Activated naive CD4-positive, alpha-beta T cell treated with anti-CD3 and anti-CD28 coated beads, Interleukin-2, amount 50 U/mL, for 72 hours (primary cell): ENCODE measurements at regions not wholly inside any gene's neighbourhood (a gene's known extent, or its start where the extent isn't known, plus 50 kb on each side); places are given as distances from the start of the nearest gene placed in this dataset.
"Not testable (repeated sequence)": the region's sequence is repeated elsewhere in the genome, so short reads cannot be mapped to it uniquely, and the experiment has no call there.

Experiments
- ATAC-seq, 2 donors: fragments of 150-1000 bp; cut with Tn5 transposase; 2 replicates each; pipeline ENCODE4 v1.10.0; 2021; ENCODE audit warnings: mild to moderate bottlenecking in 2 of 2, moderate library complexity in 2 of 2
- DNase-seq, 2 donors: peaks; one replicate each; pipeline ENCODE4 v3.0.0; 2021 to 2022; ENCODE audit warnings: low spot score in 2 of 2
- H3K27ac Mint-ChIP-seq, 2 donors: one replicate each; pipeline ENCODE4 v1.8.0; 2022; ENCODE audit warnings: mild to moderate bottlenecking in 2 of 2, mixed read lengths in 2 of 2
- H3K36me3 Mint-ChIP-seq, 2 donors: one replicate each; pipeline ENCODE4 v1.8.0; 2022; ENCODE audit warnings: mixed read lengths in 2 of 2
- H3K9me3 Mint-ChIP-seq, 2 donors: one replicate each; pipeline ENCODE4 v1.8.0; 2022; ENCODE audit warnings: mixed read lengths in 2 of 2

DNA sequence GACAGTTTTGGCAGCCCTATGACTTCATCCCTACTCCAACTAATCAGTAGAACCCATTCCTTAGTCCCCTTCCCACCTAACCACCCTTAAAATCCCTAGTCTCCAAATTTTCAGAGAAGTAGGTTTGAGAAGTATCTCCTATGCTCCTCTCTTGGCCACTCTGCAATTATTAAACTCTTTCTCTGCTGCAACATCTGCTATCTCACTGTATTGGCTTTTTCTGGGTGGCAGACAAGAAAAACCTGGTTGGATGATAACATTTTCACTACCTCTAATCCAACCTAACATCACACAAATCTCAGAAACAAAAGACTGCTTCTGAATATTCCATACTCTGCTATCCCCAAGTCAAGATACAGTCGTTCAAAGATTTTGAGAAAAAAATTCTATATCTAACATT is 542.4 kb upstream of the SOX9 start:
- no peak for ATAC-seq
- peaks cover 16 to 24% of the 10 kb centered on the region in 2 donors for H3K9me3 Mint-ChIP-seq
- H3K27ac Mint-ChIP-seq: no peak overlapping the region
- H3K36me3 Mint-ChIP-seq: peaks cover 0 to 4% of the 10 kb centered on the region in 2 donors
- no peak for DNase-seq

DNA sequence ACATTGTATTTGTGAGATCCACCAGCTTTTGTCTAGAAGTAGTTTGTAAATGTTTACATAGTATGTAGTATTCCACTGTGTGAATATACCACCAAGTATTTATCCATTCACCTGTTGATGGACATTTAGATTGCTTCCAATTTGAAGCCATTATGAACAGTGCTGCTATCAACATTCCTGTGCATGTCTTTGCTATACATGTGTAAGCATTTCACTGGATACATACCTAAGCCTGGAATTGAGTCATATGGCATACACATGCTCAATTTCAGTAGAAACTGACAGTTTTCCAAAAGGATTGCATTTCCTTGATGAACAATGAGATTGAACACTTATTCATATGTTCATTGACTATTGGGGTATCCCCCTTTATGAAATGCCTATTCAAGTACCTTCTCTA is 540.6 kb upstream of the SOX9 start:
- DNase-seq (no peak), ATAC-seq (no peak)
- Mint-ChIP-seq H3K36me3 (peaks cover 0 to 4% of the 10 kb centered on the region in 2 donors), H3K9me3 (peaks cover 12 to 17% of the 10 kb centered on the region in 2 donors), H3K27ac (no peak overlapping the region)

DNA sequence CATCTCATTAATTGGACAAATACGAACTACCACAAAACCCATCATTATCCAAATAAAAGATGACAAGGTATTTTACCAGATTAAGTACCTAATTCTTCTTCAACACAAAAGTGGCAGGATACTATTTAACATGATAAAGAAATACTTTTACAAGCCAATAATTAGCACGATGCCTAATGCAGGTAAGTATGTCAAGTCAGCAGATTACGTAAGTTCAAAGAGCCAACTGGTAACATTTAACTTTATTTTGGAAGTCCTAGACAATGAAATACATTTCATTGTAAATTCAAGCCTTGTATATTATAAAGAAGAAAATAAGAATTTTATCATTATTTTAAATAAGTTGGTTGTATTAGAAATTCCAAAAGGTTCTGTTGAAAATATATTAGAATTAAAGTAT is 535.3 kb upstream of the SOX9 start:
- Mint-ChIP-seq H3K36me3 (peaks cover 0 to 4% of the 10 kb centered on the region in 2 donors), H3K27ac (no peak overlapping the region), H3K9me3 (peaks cover 0 to 9% of the 10 kb centered on the region in 2 donors)
- DNase-seq: no peak
- ATAC-seq: no peak

DNA sequence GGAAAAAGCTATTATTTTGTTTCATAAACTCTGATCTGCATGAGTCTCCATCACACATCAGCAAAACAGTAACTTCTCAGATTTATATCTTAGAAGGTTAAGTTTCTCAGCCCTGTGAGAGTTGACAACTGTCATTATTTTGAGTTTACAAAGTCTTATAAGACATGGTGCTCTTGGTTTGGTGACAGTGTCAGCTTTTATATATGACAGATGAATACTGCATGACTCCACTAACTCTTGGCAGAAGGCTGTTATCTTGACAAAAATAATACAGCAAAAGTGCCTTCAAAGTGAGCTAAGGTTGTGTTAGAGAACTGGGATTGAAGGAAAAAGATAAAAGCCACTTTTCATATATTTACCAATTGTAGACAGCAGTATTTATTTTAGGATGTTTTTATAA is 528.4 kb upstream of the SOX9 start:
- ATAC-seq (no peak), DNase-seq (no peak)
- peaks cover 0 to 8% of the 10 kb centered on the region in 2 donors for H3K9me3 Mint-ChIP-seq
- H3K27ac Mint-ChIP-seq: no peak overlapping the region
- H3K36me3 Mint-ChIP-seq: no peaks in the 10 kb centered on the region

DNA sequence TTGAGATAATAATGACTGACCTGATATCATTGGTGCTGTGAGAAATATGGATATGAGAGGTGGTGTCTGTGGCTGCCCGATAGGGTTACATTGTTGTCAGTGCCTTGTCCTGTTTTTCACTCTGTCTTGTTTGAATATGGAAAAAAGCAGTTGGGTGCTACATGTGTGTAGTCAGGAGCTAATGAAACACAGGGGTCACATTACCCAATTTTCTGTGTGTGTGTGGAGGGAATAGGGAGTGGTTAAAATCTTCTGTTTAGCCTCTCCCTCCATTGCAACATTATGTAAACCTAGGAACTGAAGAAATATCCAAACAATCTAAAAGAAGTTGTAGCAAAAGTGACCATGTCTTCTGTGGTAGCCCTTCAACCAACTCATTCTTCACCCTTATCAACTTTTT is 527.7 kb upstream of the SOX9 start:
- Mint-ChIP-seq H3K27ac (no peak overlapping the region), H3K36me3 (no peaks in the 10 kb centered on the region), H3K9me3 (peaks cover 0 to 8% of the 10 kb centered on the region in 2 donors)
- DNase-seq (no peak), ATAC-seq (no peak)

DNA sequence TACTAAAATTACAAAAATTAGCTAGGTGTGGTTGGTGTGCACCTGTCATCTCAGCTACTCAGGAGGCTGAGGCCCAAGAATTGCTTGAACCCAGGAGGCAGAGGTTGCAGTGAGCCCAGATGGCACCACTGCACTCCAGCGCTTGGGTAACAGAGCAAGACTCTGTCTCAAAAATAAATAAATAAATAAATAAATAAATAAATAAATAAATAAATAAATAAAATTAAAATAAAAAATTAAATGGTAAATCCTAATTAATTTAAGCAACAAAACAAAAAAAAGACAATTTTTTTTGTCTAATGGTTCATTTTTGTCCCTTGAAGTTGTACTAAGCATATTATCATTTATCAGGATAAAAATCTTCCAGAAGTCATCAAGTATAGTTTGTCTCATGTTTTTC is 521.2 kb upstream of the SOX9 start:
- not testable (repeated sequence) for H3K36me3 Mint-ChIP-seq, ATAC-seq, H3K9me3 Mint-ChIP-seq, DNase-seq, H3K27ac Mint-ChIP-seq

DNA sequence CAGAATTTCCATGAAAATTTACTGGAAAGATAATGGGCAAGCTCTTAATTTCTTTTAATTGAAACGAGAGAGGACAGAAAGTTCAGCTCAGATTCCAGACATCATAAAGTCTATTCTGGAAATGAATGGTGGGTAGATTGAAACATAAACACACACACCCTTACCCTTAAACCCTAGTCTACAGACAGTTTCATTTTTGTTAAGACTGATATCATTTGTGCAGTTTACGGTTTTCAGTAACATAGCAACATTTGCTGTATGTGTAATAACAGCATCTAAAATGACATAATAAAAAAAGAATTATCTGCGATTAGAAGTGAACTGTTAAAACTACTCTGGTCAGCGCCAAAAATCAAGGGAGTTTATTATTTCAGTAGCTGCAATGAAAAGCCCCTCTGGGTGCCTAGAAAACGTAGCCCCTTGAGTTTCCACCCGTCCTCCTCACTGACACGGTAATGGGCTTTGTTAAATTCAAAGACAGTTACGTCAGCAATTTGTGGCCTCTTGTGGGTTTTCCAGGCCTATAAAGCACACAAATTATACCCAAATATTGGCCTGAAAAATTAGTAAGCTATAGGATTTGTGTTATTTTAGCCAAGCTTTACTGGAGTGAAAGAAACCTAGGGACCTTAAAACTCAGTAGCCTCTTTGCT is 520.6 kb upstream of the SOX9 start:
- Mint-ChIP-seq H3K27ac (no peak overlapping the region), H3K36me3 (no peaks in the 10 kb centered on the region), H3K9me3 (peaks cover 6 to 7% of the 10 kb centered on the region in 2 donors)
- DNase-seq (no peak), ATAC-seq (no peak)

DNA sequence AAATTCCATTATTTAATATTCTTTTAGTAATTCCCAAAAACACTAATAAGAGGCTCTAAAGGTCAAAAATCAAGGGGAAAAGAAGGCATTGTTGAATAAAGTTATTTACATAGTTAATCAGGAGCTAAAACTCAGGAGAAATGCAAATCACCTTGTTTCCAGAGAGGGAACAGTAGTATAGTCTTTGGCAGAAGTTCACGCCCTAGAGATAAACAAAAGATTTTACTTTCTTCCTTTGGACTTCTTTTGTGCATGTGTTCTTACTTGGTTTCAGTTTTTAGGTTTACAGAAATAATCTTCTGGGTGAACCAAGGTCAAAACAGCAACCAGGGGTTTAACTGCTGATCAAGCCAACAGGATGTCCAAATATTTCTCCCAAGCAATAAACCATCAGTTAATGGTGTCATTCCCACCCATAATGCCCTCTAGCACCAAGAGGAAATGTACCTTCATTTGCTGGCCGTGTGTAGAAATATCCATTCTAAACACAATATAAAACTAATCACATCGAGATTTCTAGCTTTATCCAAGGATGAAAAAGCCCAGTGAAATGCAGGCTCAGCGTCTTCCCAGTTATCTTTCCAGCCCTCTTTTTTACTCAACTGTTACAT is 518.8 kb upstream of the SOX9 start:
- Mint-ChIP-seq H3K36me3 (no peaks in the 10 kb centered on the region), H3K9me3 (peaks cover 6 to 9% of the 10 kb centered on the region in 2 donors), H3K27ac (no peak overlapping the region)
- ATAC-seq: no peak
- DNase-seq: no peak

DNA sequence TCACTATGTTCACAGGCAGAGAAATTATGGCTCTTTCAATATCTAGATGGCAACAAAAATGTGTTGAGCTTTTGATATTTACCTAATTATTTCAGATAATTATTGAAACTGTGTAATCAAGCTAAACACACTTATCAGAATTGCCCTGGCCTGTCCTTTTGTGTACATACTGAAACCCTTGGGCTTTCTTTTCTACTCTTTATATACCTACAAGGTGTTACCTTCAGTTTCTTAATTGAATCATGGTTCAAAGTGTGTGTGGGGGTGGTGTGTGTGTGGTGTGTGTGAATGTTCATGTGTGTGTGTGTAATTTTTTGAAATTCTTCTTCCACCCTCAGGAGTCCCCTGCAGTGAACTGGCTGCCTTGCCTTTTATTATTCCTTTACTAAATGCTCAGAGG is 506.8 kb upstream of the SOX9 start:
- no peak overlapping the region for H3K27ac Mint-ChIP-seq
- DNase-seq (no peak), ATAC-seq (no peak)
- H3K36me3 Mint-ChIP-seq: peaks cover 0 to 20% of the 10 kb centered on the region in 2 donors
- peaks cover 22 to 34% of the 10 kb centered on the region in 2 donors for H3K9me3 Mint-ChIP-seq

DNA sequence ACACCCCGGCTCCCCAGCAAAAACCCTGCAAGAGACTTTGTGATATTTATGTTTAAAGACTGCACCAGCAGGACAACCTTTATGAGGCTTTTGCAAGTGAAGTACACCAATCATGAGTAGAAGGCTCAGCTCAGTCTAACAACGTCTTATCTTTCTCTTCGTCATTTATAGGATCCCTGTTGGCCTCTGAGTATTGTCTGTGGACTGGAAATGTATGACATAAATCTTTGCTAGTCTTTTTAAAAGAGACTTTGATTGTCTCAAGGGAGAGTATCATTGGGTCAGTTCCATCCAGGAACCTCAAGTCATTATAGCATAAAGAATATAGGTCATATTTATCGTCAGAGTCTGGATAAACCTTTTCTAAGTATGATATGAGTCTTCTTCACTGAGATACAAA is 505.0 kb upstream of the SOX9 start:
- peaks cover 0 to 26% of the 10 kb centered on the region in 2 donors for H3K36me3 Mint-ChIP-seq
- DNase-seq (no peak), ATAC-seq (no peak)
- H3K9me3 Mint-ChIP-seq: peaks cover 29 to 42% of the 10 kb centered on the region in 2 donors
- no peak overlapping the region for H3K27ac Mint-ChIP-seq

DNA sequence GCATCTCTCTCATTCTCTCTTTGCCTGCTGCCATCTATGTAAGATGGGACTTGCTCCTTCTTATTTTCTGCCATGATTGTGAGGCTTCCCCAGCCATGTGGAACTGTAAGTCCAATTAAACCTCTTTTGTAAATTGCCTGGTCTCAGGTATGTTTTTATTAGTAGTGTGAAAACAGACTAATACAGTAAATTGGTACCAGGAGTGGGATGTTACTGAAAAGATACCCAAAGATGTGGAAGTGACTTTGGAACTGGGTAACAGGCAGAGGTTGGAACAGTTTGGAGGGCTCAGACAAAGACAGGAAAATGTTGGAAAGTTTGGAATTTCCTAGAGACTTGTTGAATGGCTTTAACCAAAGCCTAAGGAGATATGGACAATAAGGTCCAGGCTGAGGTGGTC is 503.1 kb upstream of the SOX9 start:
- H3K9me3 Mint-ChIP-seq: peaks cover 37 to 45% of the 10 kb centered on the region in 2 donors
- not testable (repeated sequence) for DNase-seq, ATAC-seq, H3K27ac Mint-ChIP-seq
- H3K36me3 Mint-ChIP-seq: peaks cover 0 to 26% of the 10 kb centered on the region in 2 donors

DNA sequence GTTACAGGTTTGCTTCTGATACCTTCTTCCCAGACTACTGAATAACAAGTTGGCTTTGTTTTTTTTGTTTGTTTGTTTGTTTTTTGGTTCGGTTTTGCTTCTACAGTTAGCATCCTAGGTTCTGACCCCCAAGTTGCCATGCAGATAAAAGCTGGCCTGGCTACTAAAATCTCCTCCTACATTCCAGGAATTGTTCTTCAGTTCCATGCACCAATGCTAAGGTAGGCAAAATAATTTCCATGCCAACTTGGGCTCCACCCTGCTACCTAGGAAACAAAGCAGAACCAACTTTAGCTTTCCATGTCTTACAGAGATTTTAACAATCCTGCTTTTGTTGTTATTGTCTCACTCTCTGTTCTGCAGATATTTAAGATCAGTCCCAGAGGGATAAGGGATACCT is 495.5 kb upstream of the SOX9 start:
- Mint-ChIP-seq H3K27ac (no peak overlapping the region), H3K36me3 (peaks cover 0 to 7% of the 10 kb centered on the region in 2 donors), H3K9me3 (peaks cover 17 to 20% of the 10 kb centered on the region in 2 donors)
- ATAC-seq (no peak), DNase-seq (no peak)

DNA sequence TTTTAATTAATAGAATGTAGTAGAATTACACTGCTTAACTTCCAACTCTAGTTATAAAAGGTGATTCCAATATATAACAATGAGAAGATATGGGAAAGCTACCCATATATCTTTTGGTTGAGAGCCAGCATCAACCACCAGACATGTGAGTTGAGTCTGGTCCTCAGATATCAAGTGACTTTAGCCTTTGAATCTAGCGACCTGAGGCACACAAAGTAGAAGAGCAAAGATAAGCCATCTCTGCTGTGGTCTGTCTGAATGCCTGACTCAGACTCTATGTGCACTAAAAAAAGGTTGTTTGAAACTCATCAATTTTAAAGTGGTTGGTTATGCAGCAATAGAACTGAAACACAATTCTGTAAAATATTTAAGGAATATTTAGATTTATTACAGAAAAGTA is 492.5 kb upstream of the SOX9 start:
- DNase-seq (no peak), ATAC-seq (no peak)
- H3K9me3 Mint-ChIP-seq: peaks cover 8 to 22% of the 10 kb centered on the region in 2 donors
- no peak overlapping the region for H3K27ac Mint-ChIP-seq
- H3K36me3 Mint-ChIP-seq: peaks cover 0 to 7% of the 10 kb centered on the region in 2 donors

DNA sequence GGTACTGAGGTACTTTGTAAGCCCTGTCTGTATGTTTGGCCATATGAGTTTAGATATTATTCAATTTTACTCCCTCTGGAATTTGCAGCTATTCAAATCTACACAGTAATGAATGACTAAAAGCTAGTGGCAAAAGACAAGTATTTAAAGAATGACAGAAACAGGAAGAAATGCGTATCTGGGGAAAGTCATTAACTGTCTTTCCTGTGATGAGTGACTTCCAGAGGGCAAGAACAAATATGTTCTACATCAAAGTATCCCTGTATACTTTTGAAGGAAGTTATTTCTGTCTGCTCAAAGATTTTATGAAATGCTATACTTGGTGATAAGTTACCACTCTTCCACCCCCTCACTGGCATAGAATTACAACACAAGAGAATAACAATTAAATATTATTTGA is 489.3 kb upstream of the SOX9 start:
- DNase-seq: no peak
- ATAC-seq: no peak
- Mint-ChIP-seq H3K27ac (no peak overlapping the region), H3K9me3 (peaks cover 3 to 18% of the 10 kb centered on the region in 2 donors), H3K36me3 (no peaks in the 10 kb centered on the region)

DNA sequence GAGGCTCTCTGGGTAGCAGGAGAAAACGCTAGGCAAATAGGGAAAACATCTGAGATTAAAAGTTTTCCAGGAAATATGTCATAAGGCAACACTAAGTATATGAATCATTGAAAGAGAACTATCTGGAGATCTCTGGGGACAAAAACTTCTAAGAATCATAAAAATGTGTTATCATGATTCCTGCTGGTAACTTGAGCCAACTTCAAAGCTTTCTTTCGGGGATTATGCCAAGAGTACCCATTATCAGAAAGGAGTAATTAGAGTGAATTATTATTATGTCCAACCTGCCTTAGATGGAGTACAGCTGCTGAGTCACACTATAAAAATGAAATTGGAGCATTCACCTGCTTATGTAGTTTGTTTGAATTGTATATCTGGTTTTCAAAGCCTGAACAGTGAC is 488.5 kb upstream of the SOX9 start:
- Mint-ChIP-seq H3K27ac (no peak overlapping the region), H3K9me3 (peaks cover 3 to 13% of the 10 kb centered on the region in 2 donors), H3K36me3 (no peaks in the 10 kb centered on the region)
- ATAC-seq: no peak
- no peak for DNase-seq

DNA sequence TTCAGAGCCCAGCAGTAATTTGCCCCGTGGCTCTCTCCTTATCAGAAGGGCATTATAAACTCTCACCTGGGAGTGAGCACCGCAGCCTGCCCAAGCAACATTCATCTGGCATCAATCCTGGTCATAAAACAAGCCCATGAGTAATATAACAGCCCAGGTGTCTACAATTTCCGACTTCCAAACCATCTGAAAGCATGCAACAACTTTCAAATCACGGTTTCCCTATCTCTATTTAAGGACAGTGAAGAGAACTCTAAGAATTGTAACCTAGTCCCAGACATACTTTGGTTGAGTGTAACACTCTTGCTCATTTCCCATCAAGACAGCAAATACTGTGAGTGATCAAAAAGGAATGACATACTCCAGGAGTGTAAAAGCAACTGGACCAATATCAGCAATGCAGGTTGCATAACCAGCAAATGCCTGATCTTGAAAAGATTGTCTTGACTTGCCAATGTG is 487.4 kb upstream of the SOX9 start:
- ATAC-seq (no peak), DNase-seq (no peak)
- peaks cover 9 to 18% of the 10 kb centered on the region in 2 donors for H3K9me3 Mint-ChIP-seq
- H3K27ac Mint-ChIP-seq: no peak overlapping the region
- H3K36me3 Mint-ChIP-seq: no peaks in the 10 kb centered on the region

DNA sequence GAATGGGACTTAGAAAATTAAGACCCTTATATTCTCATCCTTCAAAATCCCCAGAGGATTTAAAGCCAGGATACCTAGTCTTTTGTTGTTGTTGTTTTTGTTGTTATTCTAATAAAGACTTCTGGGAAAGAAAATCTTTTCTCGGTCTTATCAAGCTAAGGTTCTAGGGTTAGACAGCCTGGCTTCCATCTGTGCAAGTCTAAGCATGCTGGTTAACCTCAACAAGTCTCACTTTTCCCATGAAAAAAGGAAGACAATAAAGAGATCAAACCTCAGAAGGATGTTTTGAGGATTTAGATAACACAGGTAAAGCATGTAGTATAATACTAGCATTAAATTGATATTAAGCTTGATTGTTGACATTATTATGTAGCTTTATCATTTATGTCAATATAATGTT is 486.4 kb upstream of the SOX9 start:
- DNase-seq: no peak
- Mint-ChIP-seq H3K9me3 (peaks cover 8 to 24% of the 10 kb centered on the region in 2 donors), H3K27ac (no peak overlapping the region), H3K36me3 (peaks cover 0 to 5% of the 10 kb centered on the region in 2 donors)
- ATAC-seq: no peak

DNA sequence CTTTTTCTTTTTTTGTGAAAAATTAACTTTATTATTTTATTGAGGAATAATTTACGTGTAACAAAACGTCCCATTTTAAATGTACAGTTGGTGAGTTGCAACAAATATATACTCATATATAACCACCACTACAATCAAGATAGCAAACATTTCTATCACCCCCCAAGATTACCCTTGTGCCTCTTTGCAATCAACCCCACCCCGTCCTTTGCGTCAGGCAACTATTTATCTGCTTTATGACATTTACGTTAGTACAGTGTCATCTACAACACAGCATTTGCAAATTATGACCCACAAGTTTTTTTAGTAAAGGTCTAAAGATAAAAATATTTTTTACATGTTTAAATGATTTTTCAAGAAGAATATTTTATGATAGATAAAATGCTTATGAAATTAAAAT is 485.6 kb upstream of the SOX9 start:
- Mint-ChIP-seq H3K27ac (no peak overlapping the region), H3K36me3 (peaks cover 0 to 5% of the 10 kb centered on the region in 2 donors), H3K9me3 (peaks cover 5 to 25% of the 10 kb centered on the region in 2 donors)
- ATAC-seq: no peak
- DNase-seq: no peak
